Activated CD8-positive, alpha-beta memory T cell treated with anti-CD3 and anti-CD28 coated beads, Interleukin-2, amount 50 U/mL, for 4 hours (primary cell): ENCODE measurements at regions not wholly inside any gene's neighbourhood (a gene's known extent, or its start where the extent isn't known, plus 50 kb on each side); places are given as distances from the start of the nearest gene placed in this dataset.
"Not testable (repeated sequence)": the region's sequence is repeated elsewhere in the genome, so short reads cannot be mapped to it uniquely, and the experiment has no call there.

Source experiments
- DNase-seq: peaks from one replicate; pipeline ENCODE4 v3.0.0-alpha.2; 2020

DNA sequence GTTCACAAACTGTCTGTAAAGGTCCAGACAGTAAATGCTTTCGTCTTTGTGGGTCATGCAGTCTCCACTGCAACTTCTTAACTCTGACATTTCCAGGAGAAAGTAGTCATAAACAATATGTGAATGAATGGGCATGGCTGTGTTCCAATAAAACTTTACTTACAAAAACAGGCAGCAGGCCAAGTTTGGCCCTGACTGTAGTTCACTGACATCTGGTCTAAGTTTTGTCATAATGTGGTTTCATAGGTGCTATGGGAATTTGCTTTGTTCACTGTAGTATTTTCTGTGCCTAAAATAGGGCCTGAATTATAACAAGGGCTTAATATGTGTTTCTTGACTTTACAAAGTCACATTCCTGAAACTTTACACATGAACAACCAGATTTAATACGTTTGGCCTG, 186.0 kb upstream of the KBTBD8 start:
- no peak for DNase-seq

DNA sequence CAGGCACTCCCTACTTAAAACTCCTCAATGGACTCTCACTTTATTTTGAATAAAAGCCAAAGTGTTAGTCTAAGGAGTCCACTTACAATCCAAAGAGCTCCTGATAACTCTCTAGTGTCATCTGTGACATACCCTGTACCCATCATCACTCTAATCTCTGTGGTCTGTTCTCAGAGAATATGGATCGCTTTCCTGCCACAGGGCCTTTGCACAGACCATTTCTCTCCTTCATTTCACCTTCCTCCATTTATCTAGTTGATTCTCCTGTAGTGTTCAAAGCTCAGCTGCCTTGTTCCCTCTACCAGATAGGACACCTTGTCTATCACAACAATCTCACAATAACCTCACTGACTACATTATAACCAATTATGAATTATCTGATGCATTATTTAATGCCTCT, 185.4 kb upstream of the KBTBD8 start:
- DNase-seq: no peak

DNA sequence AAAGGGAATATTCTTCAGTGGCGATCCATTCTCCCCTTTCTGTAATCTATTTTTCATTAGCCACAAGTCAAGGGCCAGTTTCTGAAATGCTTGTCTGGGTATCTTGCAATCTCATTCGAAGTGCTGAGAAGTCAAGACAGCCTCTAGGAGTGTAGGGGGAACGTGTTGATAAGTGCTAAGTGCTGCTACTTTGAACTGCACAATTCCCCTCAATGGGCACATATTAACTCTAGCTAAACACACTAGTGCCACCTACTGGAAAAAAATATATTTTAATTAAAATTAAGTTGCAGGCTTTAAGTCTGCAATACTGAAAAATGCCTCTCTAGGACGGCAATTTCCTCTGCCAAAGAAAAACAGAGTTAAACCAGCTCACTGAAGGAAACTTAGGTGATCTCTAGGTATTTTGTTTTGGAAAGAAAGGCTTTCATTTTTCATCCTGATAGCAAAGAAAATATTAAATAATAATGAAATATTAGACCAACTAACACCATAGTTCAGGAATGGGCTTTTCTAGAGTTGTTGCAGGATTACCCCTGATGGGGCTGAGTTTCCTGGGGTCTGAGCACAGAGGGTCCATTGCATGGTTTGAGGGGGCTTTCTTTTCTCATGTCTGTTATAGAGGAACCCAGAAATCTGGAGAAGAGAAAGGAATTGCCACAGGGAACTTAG, 181.9 kb upstream of the KBTBD8 start:
- DNase-seq: no peak

DNA sequence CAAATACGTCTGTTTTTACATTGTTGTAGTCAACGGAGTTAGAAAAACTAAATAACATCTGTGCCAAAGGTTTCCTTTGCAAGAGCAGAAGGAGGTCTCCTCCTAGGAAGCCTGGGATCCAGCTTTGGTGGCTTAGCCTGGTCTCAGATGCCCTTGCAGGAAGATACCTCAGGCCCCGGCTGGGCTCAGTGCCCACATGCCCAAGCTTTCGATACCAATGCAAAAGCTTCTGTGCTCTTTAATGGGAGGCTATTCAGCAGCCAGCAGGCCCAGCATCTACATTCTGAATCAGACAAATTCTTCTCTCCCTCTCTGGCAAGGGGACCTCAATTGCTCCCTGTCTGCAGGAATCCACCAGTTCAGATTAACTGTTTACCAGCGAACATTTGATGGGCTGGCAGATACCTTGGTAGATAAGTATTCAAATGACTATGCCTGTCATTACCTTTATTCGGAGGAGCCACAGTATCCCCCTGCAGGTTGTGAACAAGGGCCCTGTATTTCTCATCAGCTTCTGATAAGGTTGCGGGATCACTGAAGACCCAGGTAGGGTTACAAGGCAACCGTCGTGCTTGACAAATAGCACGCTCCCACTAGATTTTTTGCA, 180.1 kb upstream of the KBTBD8 start:
- no peak for DNase-seq

DNA sequence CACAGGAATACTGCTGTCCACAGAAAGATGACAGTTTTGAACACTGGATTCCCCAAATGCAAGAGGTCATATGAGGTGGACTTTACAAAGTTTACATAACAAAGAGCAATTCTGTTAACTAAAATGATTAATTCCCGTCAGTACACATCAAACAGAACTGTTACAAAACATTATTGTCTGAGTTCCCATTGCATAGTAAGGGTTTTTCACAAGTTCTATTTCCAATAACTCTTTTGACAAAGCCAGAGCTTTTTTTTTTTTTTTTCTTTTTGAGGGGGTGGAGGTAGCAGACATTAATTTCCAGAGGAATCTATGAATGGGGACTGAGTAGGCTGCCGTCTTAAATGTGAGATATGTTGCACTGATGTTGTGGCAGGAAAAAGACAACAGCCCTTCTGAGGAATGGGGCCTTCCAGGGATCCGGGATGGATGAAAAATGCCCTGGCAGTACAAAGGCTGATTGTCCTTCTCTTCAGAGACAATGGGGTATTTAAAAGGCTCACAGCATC, 178.1 kb upstream of the KBTBD8 start:
- DNase-seq: no peak

DNA sequence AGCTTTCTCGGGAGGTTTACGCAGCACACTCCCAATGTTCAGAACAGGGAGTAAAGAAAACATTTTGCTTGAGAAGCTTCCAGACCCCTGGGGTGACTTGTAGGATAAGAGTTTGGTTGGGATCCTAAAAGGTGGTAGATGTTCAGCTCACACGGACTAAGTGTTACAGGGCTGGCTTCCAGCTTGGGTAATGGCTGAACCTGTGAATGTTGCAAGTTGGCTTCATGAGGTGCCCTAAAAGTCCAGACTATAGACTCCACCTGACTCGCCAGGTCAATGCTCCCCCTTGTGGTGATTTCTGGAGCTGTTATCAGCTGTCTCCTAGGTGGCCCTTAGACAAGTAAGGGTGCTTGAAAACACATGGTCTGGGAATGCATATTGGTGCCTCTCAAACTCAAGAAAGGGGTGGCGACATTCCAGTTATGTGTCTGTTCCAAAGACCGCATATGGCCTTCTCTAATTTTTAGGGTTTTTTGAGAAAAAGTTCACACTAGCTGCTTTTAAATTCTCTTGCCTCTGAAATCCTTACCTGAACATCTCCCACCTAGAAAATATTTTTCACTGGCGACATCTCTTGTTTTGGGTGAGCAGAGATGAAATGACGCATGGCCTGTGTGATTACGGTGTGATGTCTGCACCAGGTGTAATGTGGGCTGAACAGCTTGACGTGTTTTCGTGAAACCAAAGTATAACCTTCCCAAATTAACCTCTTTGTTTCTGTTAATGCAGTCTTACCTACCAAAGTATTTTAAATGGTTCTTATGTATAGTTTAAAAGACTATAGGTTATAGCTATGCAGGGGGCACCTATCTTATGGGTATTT, 175.7 kb upstream of the KBTBD8 start:
- DNase-seq: peak; percentile 65

DNA sequence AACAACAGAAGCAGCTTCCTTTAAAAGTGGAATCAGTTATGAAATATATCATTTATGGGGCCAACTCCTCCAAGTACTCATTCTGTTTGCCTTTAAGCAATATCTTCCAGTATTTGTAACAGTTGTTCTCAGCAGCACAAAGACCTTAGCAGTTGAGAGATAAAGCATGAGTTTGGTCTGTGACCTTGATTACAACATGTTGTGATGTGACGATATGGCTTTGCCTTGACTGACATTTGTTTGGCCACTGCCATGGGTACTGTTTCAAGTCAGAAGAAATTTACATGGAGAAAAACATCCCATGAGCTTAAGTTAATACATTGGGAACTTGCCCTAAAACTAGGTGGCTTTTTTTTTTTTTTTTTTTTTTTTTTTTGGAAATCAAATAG, 175.1 kb upstream of the KBTBD8 start:
- no peak for DNase-seq

DNA sequence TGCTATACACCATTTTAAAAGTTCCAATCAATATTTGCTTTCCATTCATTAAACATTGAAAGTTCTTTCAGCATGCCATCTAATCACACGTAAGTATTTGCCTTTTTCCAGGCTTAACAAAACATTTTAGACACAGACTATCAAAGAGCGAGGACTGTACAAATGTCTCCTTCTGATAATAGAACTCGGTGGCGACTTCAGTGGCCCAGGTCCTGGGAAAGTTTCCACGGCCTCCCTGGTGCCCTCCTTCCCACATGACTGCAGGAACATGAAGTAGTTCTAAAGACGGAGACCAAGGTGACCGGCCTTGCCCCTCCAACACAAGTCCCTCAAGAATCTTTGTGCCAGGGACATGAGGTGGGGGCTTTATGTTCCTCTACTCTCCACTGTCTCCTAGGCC, 174.6 kb upstream of the KBTBD8 start:
- DNase-seq: no peak

DNA sequence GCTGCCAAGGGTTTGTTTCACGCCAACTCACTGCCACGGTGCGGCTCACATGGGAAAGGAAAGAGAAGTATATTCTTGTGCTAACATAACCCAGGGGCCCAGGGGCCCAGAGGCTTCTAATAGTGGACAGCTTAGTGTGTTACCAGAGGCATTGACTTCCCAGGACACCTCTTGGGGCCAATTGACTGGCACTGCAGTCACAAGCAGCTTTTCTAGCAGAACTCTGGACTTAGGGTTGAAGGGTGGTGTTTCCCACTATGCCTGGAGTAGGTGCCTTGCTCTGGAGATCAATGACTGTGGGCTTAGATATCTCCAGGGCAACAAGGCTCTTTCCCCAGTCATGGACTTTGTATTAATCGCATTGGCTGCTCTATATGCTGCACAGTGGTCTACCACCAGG, 172.7 kb upstream of the KBTBD8 start:
- no peak for DNase-seq

DNA sequence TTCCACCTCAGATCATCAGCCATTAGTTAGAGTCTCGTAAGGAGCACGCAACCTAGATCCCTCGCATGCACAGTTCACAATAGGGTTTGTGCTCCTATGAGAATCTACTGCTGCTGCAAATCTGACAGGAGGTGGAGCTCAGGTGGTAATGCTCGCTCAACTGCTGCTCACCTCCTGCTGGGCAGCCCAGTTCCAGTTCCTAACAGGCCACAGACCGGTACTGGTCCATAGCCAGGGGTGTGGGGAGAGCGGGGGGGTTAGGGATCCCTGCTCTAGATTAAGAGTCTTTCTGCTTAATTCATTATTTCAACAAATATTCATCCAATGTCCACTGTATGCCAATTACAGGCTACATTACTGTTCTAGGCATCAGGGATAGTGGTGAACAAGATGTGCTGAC, 170.4 kb upstream of the KBTBD8 start:
- no peak for DNase-seq

DNA sequence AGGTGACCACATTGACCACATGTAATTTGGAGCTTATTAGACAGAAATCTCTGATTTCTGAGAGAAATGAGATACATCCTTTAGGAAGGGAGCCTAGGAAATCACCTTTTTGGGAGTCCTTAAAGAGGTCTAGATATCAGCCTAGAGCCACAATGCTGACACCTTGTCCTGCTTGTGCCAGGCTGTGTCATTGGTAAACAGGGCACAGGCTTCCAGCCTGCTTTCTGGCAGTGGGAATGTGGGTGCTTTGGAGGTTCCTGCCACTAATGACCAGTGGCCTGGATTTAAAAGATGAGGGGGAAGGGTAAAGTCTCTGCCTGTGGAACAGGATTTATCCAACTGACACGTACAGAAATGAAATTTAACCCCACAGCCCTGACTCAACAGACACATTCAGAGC, 169.8 kb upstream of the KBTBD8 start:
- no peak for DNase-seq

DNA sequence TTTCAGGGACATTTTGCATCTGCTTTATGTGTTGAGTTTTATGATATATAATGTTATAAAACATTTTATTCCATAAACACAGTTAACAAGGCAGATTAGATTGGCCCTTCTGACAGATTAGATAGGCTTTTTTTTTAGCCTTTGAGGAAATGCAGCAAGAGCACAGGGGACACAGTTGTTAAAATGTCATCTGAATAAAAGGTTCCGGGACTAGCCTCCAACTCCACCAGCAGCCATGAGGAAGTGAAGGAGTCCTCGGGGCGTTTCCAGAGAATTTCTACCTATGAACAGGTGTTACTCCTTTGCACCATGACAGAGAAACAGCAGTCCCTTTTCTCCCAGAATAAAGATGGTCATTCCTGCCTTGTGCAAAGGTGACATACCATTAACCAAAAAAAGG, 167.8 kb upstream of the KBTBD8 start:
- DNase-seq: no peak

DNA sequence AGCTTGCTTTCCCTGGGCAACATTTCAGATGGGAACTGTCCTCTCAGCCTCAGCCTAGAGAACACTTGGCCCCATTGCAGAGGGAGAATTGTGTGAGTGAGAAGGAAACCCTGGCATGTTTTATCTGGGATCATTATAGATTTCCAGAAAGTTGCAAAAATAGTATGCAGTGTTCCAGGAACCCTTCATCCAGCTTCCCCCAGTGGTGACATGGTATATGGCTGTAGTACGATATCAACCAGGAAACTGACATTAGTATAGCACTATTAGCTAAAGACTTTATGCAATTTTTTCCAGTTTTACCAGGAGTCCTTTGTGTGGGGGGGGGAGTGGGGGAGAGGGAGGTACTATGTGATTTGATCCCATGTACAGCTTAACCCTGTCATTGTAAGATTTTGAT, 166.2 kb upstream of the KBTBD8 start:
- no peak for DNase-seq

DNA sequence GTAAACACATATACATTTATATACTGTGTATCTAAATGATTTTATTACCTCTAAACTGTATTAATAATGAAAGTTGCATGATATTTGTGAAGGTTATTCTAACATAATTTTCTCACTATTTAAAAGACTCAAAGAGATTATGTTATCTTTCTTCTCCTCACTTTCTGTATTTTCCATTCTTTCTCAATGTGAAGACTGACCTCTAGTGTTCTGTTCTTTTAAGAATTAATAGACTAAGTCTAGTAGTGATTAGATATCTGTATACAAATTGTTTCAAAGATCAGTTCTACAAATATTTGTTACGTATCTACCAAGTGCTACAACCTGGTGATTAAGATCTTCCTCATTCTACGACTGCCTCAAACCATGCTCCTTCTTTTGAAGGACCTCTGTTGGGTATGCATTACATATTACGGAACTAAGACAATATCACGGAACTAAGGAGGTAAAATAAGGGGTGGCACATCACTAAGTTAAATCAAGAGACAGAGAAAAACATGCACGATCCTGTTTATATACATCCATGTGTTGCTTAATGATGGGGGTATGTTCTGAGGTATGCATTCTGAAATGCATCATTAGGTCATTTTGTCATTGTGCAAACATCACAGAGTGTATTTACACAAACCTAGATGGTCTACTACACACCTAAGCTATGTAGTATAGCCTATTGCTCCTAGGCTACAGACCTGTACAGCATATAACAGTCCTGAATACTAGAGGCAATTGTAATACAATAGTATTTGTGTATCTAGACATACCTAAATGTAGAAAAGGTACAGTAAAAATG, 161.5 kb upstream of the KBTBD8 start:
- DNase-seq: no peak

DNA sequence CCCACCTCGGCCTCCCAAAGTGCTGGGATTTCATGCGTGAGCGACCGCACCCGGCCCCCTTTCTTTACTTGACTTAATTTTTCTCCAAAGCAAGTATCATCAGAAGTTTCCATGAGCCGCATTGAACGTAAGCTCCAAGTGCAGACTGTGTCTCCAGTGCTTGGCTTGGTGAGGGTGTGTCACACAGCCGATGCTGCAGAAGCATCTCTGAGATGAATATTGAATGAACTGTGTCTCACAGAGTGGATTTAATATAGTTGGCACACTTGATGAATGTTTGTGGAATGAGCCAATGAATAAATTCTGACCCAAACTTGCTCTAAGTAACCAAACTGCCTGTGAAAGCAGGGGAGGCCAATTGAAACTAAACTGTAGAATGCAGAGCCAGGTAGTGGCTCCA, 159.4 kb upstream of the KBTBD8 start:
- no peak for DNase-seq

DNA sequence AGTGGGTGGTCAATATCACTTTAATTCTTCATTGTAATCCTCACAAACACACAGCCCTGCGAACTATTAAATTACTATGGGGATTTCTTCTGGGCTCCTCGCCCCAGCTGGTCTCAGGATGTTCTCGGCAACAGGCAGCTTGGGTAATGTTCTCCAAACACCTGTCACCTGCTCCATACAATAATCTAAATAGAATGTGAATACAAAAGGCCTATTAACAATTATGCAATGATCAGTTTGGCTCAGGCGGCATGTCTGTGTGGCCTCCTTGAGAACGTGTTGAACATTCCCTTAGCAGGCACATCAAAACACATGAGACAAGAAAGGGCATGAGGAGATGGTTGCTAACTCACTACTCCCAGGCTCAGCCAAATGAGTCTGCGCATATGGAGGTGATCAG, 158.6 kb upstream of the KBTBD8 start:
- DNase-seq: no peak

DNA sequence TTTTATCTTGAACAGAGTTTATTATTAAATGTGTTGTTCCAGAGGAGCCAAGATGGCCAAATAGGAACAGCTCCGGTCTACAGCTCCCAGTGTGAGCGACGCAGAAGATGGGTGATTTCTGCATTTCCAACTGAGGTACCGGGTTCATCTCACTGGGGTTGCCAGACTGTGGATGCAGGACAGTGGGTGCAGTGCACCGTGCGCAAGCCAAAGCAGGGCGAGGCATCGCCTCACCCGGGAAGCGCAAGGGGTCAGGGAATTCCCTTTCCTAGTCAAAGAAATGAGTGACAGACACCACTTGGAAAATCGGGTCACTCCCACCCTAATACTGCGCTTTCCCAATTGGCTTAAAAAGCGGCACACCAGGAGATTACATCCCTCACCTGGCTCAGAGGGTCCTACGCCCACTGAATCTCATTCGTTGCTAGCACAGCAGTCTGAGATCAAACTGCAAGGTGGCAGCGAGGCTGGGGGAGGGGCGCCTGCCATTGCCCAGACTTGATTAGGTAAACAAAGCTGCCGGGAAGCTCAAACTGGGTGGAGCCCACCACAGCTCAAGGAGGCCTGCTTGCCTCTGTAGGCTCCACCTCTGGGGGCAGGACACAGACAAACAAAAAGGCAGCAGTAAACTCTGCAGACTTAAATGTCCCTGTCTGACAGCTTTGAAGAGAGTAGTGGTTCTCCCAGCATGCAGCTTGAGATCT, 155.2 kb upstream of the KBTBD8 start:
- DNase-seq: not testable (repeated sequence)

DNA sequence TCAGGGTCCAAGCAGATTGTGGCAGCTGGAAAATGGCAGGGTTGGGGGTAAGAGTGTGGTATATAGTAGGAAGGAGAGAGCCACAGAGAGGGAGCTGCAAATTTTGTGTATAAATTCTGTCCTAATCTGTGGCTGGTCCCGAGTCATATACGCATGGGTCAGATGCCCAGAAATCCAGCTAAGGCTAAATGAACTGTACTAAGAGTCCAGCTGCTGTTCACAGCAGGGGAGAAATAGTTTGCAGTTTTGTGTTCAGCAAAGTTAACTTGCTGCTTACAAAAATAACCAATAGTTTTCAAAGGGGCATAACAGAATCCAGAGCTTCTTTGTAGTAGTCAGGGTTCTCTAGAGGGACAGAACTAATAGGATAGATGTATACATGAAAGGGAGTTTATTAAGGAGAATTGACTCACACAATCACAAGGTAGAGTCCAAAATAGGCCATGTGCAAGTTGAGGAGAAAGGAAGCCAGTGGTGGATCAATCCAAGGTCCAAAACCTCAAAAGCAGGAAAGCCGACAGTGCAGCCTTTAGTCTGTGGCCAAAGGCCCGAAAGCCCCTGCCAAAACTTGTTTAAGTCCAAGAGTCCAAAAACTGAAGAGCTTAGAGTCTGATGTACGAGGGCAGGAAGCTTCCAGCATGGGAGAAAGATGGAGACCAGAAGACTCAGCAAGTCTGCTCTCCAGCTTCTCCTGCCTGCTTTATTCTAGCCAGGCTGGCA, 146.1 kb upstream of the KBTBD8 start:
- DNase-seq: no peak

DNA sequence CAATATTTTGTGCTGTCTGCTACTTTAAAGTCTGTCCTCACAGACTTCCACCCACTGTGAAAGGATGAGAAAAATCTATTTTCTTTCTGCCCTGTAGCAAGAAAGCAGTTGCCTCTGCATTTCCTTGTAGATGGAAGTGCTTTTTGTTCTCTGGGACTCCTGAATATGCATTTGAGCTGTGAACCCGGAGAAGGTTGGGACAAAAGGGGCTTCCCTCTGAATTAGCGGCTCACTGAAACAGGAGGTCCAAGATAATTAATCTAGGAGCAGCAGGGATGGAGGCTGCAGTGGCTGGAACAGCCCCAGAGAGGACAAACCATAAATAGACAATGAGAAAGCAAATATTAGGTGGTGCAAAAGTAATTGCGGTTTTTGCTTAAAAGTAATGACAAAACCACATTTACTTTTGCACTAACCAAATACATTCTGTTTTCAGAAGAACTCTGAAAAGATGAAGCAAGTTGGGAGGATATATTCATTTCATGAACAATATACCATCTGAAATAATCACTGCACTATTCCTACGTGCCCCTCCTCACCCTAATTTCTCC, 143.4 kb upstream of the KBTBD8 start:
- no peak for DNase-seq

DNA sequence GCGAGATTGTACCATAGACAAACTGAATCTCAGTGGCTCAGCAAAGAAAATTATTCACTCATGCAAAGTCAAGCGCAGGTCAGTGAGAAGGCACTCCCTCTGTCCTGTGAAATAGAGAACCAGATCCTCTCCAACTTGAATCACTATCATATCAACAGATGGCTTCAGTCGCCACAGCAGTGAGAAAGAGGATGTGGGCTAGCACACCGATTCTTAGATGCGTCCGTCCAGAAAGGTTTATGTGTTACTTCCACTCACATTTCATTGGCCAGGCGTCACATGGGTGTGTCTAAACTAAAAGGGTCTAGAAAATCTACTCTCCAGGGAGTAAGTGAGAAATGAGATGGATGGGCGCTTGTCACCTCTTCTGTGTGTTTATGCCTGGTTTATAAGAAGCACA, 141.6 kb upstream of the KBTBD8 start:
- DNase-seq: no peak

DNA sequence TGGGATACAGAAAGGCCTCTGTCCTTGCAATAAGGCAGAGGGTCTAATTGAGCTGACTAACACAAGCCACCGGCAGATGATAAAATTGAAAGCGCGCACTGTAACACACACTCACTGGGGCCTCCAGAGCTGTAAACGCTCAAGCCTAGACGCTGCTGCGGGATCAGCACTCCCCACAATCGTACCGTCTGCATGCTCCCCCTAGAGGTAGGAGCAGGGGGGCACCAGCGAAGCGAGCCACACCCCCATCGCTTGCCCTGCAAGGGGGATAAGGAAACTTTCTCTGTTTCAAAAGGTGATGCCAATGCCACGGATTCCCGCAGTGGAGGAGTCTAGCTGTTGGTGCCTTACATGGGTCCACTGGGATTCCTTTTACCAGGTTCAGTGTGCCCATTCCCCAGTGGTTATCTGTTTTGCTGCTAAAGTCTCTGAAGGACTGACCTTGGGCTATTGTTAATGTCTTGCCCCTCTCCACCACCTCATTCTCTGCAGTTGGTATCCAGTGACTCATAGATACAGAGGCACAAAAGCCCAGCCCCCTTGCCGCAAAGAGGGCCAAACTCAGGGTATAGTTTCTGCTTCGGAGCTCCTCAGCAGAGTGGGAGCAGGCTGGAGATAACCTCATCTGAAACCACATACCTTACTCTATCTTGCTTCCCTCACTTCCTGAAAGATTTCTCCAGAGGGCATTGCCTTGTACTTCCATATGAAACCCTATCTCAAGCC, 139.3 kb upstream of the KBTBD8 start:
- no peak for DNase-seq
